Ectodermal cell (in vitro differentiated cells): ENCODE measurements at regions not wholly inside any gene's neighbourhood (a gene's known extent, or its start where the extent isn't known, plus 50 kb on each side); places are given as distances from the start of the nearest gene placed in this dataset.

Source experiments
- H3K27ac ChIP-seq: 2 replicates; pipeline ENCODE4 v1.7.0; 2013; ENCODE audit warnings: mild to moderate bottlenecking, low read depth, low read length; ENCODE audit not compliant: insufficient read depth, poor library complexity, severe bottlenecking
- H3K27me3 ChIP-seq: 2 replicates; pipeline ENCODE4 v1.7.0; 2013; ENCODE audit warnings: mild to moderate bottlenecking, low read length; ENCODE audit not compliant: insufficient read depth, control insufficient read depth, poor library complexity, severe bottlenecking
- H3K36me3 ChIP-seq: one replicate; pipeline ENCODE4 v1.7.0; 2013; ENCODE audit warnings: low read length; ENCODE audit not compliant: control insufficient read depth, insufficient read depth
- H3K4me1 ChIP-seq: one replicate; pipeline ENCODE4 v1.7.0; 2013; ENCODE audit warnings: low read length; ENCODE audit not compliant: control insufficient read depth, insufficient read depth
- H3K4me3 ChIP-seq: 2 replicates; pipeline ENCODE4 v1.7.0; 2013; ENCODE audit warnings: low read depth, low read length, control low read depth; ENCODE audit not compliant: insufficient read depth
- H3K9me3 ChIP-seq: 2 replicates; pipeline ENCODE4 v1.7.0; 2013; ENCODE audit warnings: mild to moderate bottlenecking, low read length, moderate library complexity; ENCODE audit not compliant: control insufficient read depth
- WGBS, 2 experiments: methylation state at CpG; one replicate each; pipeline ENCODE4 v1.1.7; 2013; ENCODE audit warnings: missing lambda C conversion rate in 2 of 2; 5-methylcytosine and 5-hydroxymethylcytosine counted together

DNA sequence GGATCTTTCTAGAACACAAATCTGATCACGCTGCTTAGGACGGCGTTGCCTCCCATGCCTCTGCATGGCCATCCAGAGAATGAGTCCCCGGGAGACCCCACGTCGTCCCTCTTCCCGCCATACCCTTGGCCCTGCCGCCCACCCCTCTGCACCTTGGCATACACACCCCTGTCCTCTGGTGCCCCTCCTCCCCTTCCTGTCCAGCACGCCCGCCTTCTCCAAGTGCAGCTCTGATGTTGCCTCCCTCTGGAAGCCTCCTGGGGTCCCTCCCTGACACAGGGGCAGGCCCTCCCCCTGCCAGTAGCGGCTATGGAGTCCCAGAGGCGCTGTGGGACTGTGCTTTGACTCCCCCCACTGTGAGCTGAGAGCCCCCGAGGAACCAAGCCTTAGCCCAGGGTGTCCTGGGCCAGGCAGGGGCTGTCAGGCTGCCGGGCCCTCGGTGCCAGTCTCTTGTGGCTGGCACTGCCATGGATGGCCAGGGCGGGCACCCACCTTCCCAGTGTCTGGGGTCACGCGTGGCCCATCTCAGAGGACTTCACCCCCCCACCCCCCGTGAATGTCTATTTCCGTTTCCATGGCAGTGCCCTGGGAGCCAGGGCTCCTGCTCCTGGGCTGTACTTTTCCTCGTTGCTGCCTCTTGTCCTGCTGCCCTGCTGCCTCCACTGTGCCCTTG lies 70.5 kb upstream of the RNU6ATAC start:
- Histone ChIP-seq H3K36me3 (no peaks in the 10 kb centered on the region), H3K4me3 (no peak overlapping the region), H3K9me3 (no peaks in the 10 kb centered on the region), H3K4me1 (no peaks in the 10 kb centered on the region), H3K27ac (no peak overlapping the region), H3K27me3 (no peaks in the 10 kb centered on the region)
- 88 to 89% methylated on average over 21 of the region's 21 CpGs for WGBS, 2 experiments

DNA sequence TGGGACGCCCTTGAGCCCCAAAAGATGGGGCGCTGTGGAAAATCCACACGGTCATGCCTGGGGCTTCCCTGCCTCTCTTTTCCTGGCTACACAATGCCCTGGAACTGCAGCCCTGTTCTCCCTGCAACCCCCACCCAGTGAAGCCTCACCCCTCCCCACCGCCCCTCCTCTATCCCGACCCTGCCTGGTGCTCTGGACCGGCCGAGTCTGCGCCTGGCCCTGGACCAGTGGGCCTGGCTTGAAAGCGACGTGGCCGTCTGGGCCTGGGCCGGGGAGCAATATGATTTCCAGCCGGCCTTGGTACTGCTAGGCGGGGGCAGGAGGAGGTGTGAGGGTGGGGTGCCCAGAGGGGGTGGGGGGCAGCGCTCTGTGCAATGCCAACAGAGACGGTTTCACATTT lies 71.0 kb upstream of the RNU6ATAC start:
- Histone ChIP-seq H3K27ac (no peak overlapping the region), H3K9me3 (no peaks in the 10 kb centered on the region), H3K4me1 (no peaks in the 10 kb centered on the region), H3K4me3 (no peak overlapping the region), H3K27me3 (no peaks in the 10 kb centered on the region), H3K36me3 (no peaks in the 10 kb centered on the region)
- 92 to 93% methylated on average over 16 of the region's 16 CpGs for WGBS, 2 experiments

DNA sequence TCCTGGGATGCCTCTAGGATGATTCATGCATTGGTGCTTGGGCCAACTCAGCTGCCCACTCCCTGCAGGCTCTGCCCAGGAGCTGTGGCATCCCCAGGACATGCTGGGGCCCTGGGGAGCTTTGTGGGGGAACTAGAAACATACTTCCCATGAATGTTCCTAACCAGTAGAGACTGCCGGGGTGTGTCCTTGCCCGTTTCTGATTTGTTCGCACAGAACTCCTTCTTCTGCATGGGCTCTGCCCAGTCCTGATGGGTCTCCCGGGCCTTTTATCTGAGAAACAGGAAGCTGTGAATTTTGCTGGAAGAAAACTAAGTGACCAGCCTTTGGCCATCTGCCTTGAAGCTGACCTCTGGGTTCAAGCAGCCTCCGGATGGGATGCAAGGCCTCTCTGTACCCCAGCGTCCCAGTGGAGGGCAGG lies 71.6 kb upstream of the RNU6ATAC start:
- Histone ChIP-seq H3K27me3 (no peaks in the 10 kb centered on the region), H3K9me3 (no peaks in the 10 kb centered on the region), H3K36me3 (no peaks in the 10 kb centered on the region), H3K4me3 (no peak overlapping the region), H3K4me1 (no peaks in the 10 kb centered on the region), H3K27ac (no peak overlapping the region)
- WGBS, 2 experiments = 89 to 94% methylated on average over 6 of the region's 6 CpGs

DNA sequence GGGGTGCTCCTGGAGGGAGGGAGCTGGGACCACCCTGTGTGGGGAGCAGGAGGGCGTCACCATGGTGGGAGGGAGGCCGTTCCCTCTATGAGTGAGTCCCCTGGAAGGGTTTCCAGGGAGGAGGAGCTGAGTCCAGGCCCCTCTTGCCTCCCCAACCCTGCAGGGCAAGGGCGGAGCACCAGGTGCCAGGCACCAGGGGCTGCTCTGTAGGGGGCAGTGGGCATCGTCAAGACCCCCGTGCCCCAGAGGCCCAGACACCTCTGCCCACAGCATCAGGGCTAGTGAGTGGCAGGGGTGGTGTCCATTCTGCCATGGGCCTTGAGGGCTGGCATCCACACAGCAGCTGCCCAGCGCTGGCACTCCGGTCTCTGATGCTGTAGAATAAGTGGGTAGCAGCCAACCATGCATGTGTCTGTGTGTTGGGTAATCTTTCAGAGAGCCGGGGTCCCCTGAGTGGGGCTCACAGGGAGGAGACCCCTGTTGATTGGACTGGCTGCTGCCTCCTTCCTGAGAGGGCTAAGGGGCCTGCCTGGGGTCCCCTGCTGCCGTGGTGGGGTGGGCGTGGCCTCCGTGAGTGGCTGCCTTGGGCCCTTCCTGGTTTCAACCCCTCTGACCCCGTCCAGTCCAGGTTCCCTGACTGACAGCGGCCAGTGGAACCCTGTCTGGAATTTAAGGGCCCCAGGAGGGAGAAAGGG lies 72.7 kb upstream of the RNU6ATAC start:
- WGBS, 2 experiments = 92% methylated on average over 13 of the region's 13 CpGs
- Histone ChIP-seq H3K9me3 (no peaks in the 10 kb centered on the region), H3K27ac (no peak overlapping the region), H3K4me3 (no peak overlapping the region), H3K4me1 (no peaks in the 10 kb centered on the region), H3K27me3 (no peaks in the 10 kb centered on the region), H3K36me3 (no peaks in the 10 kb centered on the region)

DNA sequence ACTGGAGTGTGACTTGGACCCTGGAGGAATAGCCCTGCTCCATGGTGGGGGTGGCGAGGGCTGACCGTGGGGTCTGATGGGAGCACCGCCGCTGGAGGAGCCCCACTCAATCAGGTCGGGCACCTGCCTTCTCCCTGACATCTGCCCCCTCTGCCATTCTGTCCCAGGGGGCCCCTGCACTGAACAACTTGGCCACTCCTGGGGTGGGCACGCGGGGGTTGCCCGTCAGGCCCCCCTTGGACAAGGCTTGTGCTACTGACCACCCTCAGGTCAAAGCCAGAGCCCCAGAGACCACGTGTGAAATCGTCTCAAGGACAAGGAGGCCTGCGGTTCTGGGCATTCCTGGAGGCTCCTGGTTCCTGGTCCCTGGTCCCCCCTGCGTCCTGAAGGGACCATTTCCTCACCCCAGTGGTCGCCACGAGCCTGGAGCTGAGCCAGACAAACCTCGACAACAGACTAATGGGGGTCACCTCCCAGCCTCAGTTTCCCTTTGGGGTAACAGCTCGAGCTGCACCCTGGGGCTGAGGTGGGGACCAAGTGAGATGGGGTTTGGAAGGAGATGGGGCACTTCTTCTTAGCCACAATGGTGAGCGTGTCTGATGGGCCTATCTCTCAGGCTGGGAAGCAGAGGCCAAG lies 73.4 kb upstream of the RNU6ATAC start:
- no peak overlapping the region for H3K4me3 ChIP-seq
- no peak overlapping the region for H3K27ac ChIP-seq
- no peaks in the 10 kb centered on the region for H3K9me3 ChIP-seq
- WGBS, 2 experiments = 93 to 94% methylated on average over 17 of the region's 17 CpGs
- no peaks in the 10 kb centered on the region for H3K4me1 ChIP-seq
- no peaks in the 10 kb centered on the region for H3K27me3 ChIP-seq
- no peaks in the 10 kb centered on the region for H3K36me3 ChIP-seq

DNA sequence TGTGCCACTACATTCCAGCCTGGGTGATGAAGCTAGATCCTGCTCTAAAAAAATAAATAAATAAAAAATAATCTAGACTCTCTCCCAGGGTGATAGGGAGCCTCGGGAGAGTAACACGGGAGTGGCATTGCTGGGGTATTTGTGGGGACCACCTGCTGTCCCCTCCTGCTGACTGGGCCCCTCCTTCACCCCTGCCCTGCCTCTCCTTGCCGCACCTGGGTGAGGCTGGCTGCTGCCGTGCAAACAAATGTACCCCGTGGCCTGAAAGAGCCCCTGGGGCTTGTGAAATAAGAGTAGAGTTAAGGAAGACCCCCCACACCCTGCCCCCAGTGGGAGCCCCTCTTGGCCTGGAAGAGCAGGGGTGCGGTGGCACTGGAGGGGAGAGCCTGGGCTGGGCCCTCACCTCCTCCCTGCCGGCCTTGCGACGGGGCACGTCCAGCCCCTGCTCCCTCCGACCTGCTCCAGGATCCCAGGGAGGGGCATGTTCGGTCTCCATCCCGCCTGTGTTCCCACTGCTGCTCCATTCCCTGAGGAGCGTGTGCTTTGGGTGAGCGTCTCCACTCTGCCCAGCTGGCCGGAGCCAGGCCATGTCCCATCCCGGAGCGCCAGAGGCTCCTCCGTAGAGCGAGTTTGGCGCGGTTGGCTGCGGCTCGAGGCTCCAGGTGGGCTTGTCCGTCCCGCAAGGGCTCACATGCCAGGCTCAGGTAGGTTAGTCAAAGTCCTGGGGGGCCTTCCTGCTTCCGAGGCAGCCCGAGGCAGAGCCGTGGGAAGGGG lies 75.0 kb upstream of the RNU6ATAC start:
- H3K36me3 ChIP-seq = no peaks in the 10 kb centered on the region
- no peaks in the 10 kb centered on the region for H3K9me3 ChIP-seq
- no peaks in the 10 kb centered on the region for H3K27me3 ChIP-seq
- no peak overlapping the region for H3K4me3 ChIP-seq
- 83% methylated on average over 29 of the region's 29 CpGs for WGBS, 2 experiments
- H3K4me1 ChIP-seq = peaks cover 3% of the 10 kb centered on the region
- H3K27ac ChIP-seq = no peak overlapping the region

DNA sequence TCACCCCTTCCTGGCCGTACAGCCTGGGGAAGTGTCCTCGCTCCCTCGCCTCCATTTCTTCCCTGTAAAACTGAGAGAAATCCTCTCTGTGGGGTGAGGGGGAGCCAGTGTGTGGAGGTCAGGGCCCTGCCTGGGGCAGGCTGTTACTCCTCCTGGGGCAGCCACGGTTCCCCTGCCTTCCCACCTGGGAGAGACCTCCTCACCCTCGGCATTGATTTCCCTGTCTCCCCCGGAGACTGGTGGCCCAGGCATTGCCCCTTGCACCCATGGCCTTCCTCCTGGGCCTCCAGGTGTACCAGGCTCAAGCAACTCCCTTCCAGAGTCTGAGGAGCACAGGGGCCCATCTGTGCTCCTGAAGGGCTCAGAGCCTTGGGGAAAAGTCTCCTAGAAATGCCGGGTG lies 75.6 kb upstream of the RNU6ATAC start:
- Histone ChIP-seq H3K4me3 (no peak overlapping the region), H3K27me3 (no peaks in the 10 kb centered on the region), H3K9me3 (no peaks in the 10 kb centered on the region), H3K4me1 (peaks cover 3% of the 10 kb centered on the region), H3K36me3 (no peaks in the 10 kb centered on the region), H3K27ac (no peak overlapping the region)
- 93 to 94% methylated on average over 7 of the region's 7 CpGs for WGBS, 2 experiments

DNA sequence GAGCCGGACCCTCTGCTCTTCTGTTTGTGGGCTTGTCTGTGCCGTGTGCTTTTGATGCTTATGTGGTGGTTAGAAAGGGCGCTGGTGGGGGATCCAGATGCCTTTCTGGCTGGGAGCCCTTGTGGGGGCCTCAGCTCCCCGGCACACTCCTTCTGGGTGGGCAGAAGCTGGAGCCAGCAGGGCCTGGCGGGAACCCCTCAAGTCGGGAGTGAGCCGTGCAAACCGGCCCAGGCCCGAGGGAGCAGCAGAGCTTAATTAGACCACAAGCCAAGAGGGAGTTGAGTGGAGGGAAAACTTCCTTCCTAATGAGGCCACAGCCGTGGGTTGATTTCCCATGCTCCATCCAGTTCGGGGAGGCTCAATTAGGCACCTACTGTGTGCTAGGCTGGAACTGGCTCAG lies 76.0 kb upstream of the RNU6ATAC start:
- Histone ChIP-seq H3K9me3 (no peaks in the 10 kb centered on the region), H3K36me3 (no peaks in the 10 kb centered on the region), H3K27ac (no peak overlapping the region), H3K4me3 (no peak overlapping the region), H3K27me3 (no peaks in the 10 kb centered on the region), H3K4me1 (peaks cover 3% of the 10 kb centered on the region)
- 85 to 88% methylated on average over 11 of the region's 11 CpGs for WGBS, 2 experiments

DNA sequence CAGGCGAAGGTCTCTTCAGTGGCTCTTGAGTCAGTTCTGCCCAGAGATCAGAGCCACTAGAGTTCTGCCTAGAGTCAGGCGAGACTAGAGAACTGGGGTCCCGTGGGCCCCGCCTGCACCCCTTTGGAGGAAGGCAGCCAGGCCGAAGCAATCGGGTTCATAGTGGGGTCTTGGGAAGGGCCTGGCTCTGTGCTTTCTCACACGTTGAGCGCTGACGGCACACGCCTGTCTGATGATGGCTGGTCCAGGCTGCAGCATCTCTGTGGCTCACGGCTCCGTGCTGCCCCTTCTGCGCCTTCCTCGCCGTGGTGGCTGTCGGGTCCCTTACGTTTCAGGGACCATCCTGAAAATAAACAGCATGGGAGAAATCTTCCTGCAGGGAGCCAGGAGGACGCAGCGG lies 78.3 kb upstream of the RNU6ATAC start:
- Histone ChIP-seq H3K36me3 (no peaks in the 10 kb centered on the region), H3K9me3 (no peaks in the 10 kb centered on the region), H3K4me1 (peaks cover 3% of the 10 kb centered on the region), H3K27ac (no peak overlapping the region), H3K27me3 (no peaks in the 10 kb centered on the region), H3K4me3 (no peak overlapping the region)
- WGBS, 2 experiments = 83 to 85% methylated on average over 19 of the region's 19 CpGs
